Endothelial cell (in vitro differentiated cells): ENCODE measurements at regions not wholly inside any gene's neighbourhood (a gene's known extent, or its start where the extent isn't known, plus 50 kb on each side); places are given as distances from the start of the nearest gene placed in this dataset.

Experiments
- DNase-seq: peaks from one replicate; pipeline ENCODE4 v3.0.0; 2021; ENCODE audit warnings: low spot score
- H3K27ac Mint-ChIP-seq: one replicate; pipeline ENCODE4 v1.8.0; 2021; ENCODE audit warnings: mixed read lengths, inconsistent platforms; ENCODE audit not compliant: unreplicated experiment
- H3K27me3 Mint-ChIP-seq: one replicate; pipeline ENCODE4 v1.8.0; 2021; ENCODE audit warnings: mild to moderate bottlenecking, moderate library complexity, mixed read lengths, inconsistent platforms; ENCODE audit not compliant: unreplicated experiment
- H3K36me3 Mint-ChIP-seq: one replicate; pipeline ENCODE4 v1.8.0; 2021; ENCODE audit warnings: mild to moderate bottlenecking, low read depth, mixed read lengths, inconsistent platforms; ENCODE audit not compliant: unreplicated experiment
- H3K4me1 Mint-ChIP-seq: one replicate; pipeline ENCODE4 v1.8.0; 2021; ENCODE audit warnings: mild to moderate bottlenecking, mixed read lengths, inconsistent platforms; ENCODE audit not compliant: unreplicated experiment
- H3K4me3 Mint-ChIP-seq: one replicate; pipeline ENCODE4 v1.8.0; 2021; ENCODE audit warnings: mild to moderate bottlenecking, mixed read lengths, inconsistent platforms; ENCODE audit not compliant: unreplicated experiment
- H3K9me3 Mint-ChIP-seq: one replicate; pipeline ENCODE4 v1.8.0; 2021; ENCODE audit warnings: mixed read lengths, inconsistent platforms; ENCODE audit not compliant: unreplicated experiment
- TF ChIP-seq, protein P1 (sequence below): fragments of 200-600 bp; sonication (generic); IDR thresholded peaks from one replicate; pipeline ENCODE4 v1.5.0; 2021; ENCODE audit warnings: antibody characterized with exemption; ENCODE audit not compliant: unreplicated experiment

DNA sequence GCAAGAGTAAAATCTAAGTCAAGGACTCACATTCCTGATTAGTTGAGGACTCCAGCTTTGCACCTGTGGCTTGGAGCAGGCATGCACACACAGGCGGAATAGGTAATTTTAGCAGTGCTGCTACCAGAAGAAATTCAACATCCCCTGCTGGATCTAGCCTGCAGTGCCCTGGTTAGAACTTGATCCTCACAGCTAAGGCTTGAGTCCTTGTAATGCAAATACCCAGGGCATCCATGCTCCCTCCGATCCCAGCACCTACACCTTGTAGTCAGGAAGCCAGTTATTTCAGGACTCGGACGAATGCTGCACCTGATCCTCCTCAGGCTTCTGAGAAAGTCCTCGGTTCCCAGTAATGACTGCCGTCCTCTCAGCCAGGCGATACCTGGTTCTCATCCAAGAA is 309.0 kb upstream of the AMIGO2 start:
- TF ChIP-seq, protein P1, sequence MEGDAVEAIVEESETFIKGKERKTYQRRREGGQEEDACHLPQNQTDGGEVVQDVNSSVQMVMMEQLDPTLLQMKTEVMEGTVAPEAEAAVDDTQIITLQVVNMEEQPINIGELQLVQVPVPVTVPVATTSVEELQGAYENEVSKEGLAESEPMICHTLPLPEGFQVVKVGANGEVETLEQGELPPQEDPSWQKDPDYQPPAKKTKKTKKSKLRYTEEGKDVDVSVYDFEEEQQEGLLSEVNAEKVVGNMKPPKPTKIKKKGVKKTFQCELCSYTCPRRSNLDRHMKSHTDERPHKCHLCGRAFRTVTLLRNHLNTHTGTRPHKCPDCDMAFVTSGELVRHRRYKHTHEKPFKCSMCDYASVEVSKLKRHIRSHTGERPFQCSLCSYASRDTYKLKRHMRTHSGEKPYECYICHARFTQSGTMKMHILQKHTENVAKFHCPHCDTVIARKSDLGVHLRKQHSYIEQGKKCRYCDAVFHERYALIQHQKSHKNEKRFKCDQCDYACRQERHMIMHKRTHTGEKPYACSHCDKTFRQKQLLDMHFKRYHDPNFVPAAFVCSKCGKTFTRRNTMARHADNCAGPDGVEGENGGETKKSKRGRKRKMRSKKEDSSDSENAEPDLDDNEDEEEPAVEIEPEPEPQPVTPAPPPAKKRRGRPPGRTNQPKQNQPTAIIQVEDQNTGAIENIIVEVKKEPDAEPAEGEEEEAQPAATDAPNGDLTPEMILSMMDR, result no peak
- Mint-ChIP-seq H3K27ac (no peak overlapping the region), H3K4me1 (peaks cover 15% of the 10 kb centered on the region), H3K9me3 (no peaks in the 10 kb centered on the region), H3K4me3 (no peak overlapping the region), H3K36me3 (no peaks in the 10 kb centered on the region), H3K27me3 (peaks cover 1% of the 10 kb centered on the region)
- no peak for DNase-seq

- no peak overlapping the region for H3K4me3 Mint-ChIP-seq
- H3K27ac Mint-ChIP-seq, result no peak overlapping the region
- DNase-seq, result no peak
- H3K36me3 Mint-ChIP-seq, result no peaks in the 10 kb centered on the region
- peaks cover 1% of the 10 kb centered on the region for H3K27me3 Mint-ChIP-seq
- TF ChIP-seq, protein P1, result no peak
- no peaks in the 10 kb centered on the region for H3K9me3 Mint-ChIP-seq
- peaks cover 19% of the 10 kb centered on the region for H3K4me1 Mint-ChIP-seq
Observed at GRCh38 chr12:47387994-47388393, 308.2 kb upstream of the AMIGO2 start.

- peaks cover 19% of the 10 kb centered on the region for H3K4me1 Mint-ChIP-seq
- no peak overlapping the region for H3K27ac Mint-ChIP-seq
- H3K4me3 Mint-ChIP-seq, result no peak overlapping the region
- no peaks in the 10 kb centered on the region for H3K9me3 Mint-ChIP-seq
- DNase-seq, result no peak
- peaks cover 1% of the 10 kb centered on the region for H3K27me3 Mint-ChIP-seq
- TF ChIP-seq, protein P1, result no peak
- H3K36me3 Mint-ChIP-seq, result no peaks in the 10 kb centered on the region
Observed at GRCh38 chr12:47385653-47386052, 305.9 kb upstream of the AMIGO2 start.

GRCh38 chr12:47383942-47384341 is 304.2 kb upstream of the AMIGO2 start:
- no peak for DNase-seq
- Mint-ChIP-seq H3K9me3 (no peaks in the 10 kb centered on the region), H3K4me1 (peaks cover 27% of the 10 kb centered on the region), H3K27ac (no peak overlapping the region), H3K4me3 (no peak overlapping the region), H3K27me3 (peaks cover 1% of the 10 kb centered on the region), H3K36me3 (no peaks in the 10 kb centered on the region)
- TF ChIP-seq, protein P1, result no peak

DNA sequence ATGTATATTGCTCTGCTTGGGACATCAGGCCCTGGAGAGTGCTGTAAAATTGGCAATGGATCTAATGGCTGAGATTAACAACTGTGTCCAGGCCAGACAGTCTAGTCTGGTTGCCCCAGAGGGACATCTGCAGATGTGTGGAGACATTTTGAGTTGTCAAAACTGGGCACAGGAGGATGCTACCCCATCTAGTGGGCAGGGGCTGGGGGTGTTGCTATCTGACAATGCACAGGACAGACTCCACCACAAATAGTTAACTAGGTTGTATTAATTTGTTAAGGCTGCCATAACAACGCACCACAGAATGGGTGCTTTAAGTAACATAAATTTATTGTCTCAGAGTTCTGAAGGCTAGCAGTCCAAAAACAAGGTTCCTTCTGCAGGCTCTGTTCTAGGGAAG is 302.5 kb upstream of the AMIGO2 start:
- Mint-ChIP-seq H3K27me3 (peaks cover 1% of the 10 kb centered on the region), H3K4me3 (no peak overlapping the region), H3K27ac (no peak overlapping the region), H3K9me3 (no peaks in the 10 kb centered on the region), H3K4me1 (peaks cover 33% of the 10 kb centered on the region), H3K36me3 (no peaks in the 10 kb centered on the region)
- TF ChIP-seq, protein P1, result no peak
- no peak for DNase-seq
